PC-9 (cell line): ENCODE measurements at regions not wholly inside any gene's neighbourhood (a gene's known extent, or its start where the extent isn't known, plus 50 kb on each side); places are given as distances from the start of the nearest gene placed in this dataset.

Experiments
- BruUV-seq: library from RNA; stranded (reverse); fragments of 400-500 nt; replicated peaks from 2 replicates; lab custom pipeline; 2021; lab: Mats Ljungman, UMichigan
- CTCF ChIA-PET: fragments of 300-600 bp; sonication (Branson Sonifier 250); formaldehyde crosslinking; loops from one replicate; lab custom pipeline; 2022; ENCODE audit warnings: antibody characterized with exemption; lab: Charles Lee
- POLR2A ChIA-PET: fragments of 300-600 bp; sonication (Branson Sonifier 250); formaldehyde crosslinking; loops from one replicate; lab custom pipeline; 2022; ENCODE audit warnings: antibody characterized with exemption; ENCODE audit not compliant: unreplicated experiment; lab: Charles Lee
- DNase-seq, 2 experiments: peaks; one replicate each; pipeline versions ENCODE4 v3.0.0 to v3.0.0-alpha.2; 2015 to 2022; ENCODE audit warnings: mixed read lengths in 1 of 2
- H2AFZ ChIP-seq: fragments of 200-600 bp; sonication (generic); 2 replicates; pipeline ENCODE4 v1.8.1; 2017; ENCODE audit warnings: antibody characterized with exemption
- H3F3A ChIP-seq: fragments of 200-600 bp; sonication (generic); 2 replicates; pipeline ENCODE4 v1.8.1; 2017; ENCODE audit warnings: antibody characterized with exemption, mild to moderate bottlenecking, low read depth; ENCODE audit not compliant: insufficient read depth
- H3K27ac ChIP-seq: fragments of 200-600 bp; sonication (generic); 2 replicates; pipeline ENCODE4 v1.6.1; 2016; ENCODE audit warnings: mixed run types
- H3K27me3 ChIP-seq: fragments of 200-600 bp; sonication (generic); 2 replicates; pipeline ENCODE4 v1.6.1; 2016; ENCODE audit warnings: low read depth, mixed run types; ENCODE audit not compliant: insufficient read depth
- H3K36me3 ChIP-seq: fragments of 200-600 bp; sonication (generic); 2 replicates; pipeline ENCODE4 v1.6.1; 2016; ENCODE audit warnings: low read depth, mixed run types
- H3K4me1 ChIP-seq: fragments of 200-600 bp; sonication (generic); replicated peaks from 2 replicates; pipeline ENCODE4 v1.6.1; 2016; ENCODE audit warnings: mixed run types; ENCODE audit not compliant: insufficient read depth
- H3K4me2 ChIP-seq: fragments of 200-600 bp; sonication (generic); 2 replicates; pipeline ENCODE4 v1.6.1; 2017; ENCODE audit warnings: mixed run types
- H3K4me3 ChIP-seq: fragments of 200-600 bp; sonication (generic); 2 replicates; pipeline ENCODE4 v1.6.1; 2016; ENCODE audit warnings: mixed run types
- H3K79me2 ChIP-seq: fragments of 200-600 bp; sonication (generic); 2 replicates; pipeline ENCODE4 v1.6.1; 2017; ENCODE audit warnings: low read depth, mixed run types
- H3K9me2 ChIP-seq: fragments of 200-600 bp; sonication (generic); 2 replicates; pipeline ENCODE4 v1.8.1; 2017; ENCODE audit warnings: mild to moderate bottlenecking; ENCODE audit not compliant: insufficient read depth
- H3K9me3 ChIP-seq: fragments of 200-600 bp; sonication (generic); 2 replicates; pipeline ENCODE4 v1.8.1; 2016; ENCODE audit warnings: low read depth; ENCODE audit not compliant: insufficient read depth
- H4K20me1 ChIP-seq: fragments of 200-600 bp; sonication (generic); 2 replicates; pipeline ENCODE4 v1.8.1; 2017; ENCODE audit not compliant: insufficient read depth
- CTCF ChIP-seq: fragments of 200-600 bp; sonication (generic); conservative IDR thresholded peaks from 2 replicates; pipeline ENCODE4 v1.6.1; 2017; ENCODE audit warnings: mixed run types, antibody characterized with exemption, mild to moderate bottlenecking, moderate library complexity
- EZH2 ChIP-seq: fragments of 200-600 bp; sonication (generic); IDR thresholded peaks from 2 replicates; pipeline ENCODE4 v1.8.0; 2017; ENCODE audit warnings: antibody characterized with exemption, low read depth
- intact Hi-C: fragments of 100-400 bp; cut with micrococcal nuclease; formaldehyde crosslinking; loops from one replicate; pipeline ENCODE4 v1.10.0; 2022; ENCODE audit not compliant: unreplicated experiment

GRCh38 chr2:8489751-8490150, 192.1 kb upstream of the ID2 start:
- ChIA-PET POLR2A (no interaction called here), CTCF (no interaction called here)
- Histone ChIP-seq H3K9me2 (no peaks in the 10 kb centered on the region), H3K79me2 (no peaks in the 10 kb centered on the region), H4K20me1 (no peaks in the 10 kb centered on the region), H3K4me2 (no peak overlapping the region), H3K36me3 (no peaks in the 10 kb centered on the region), H3K4me1 (no peaks in the 10 kb centered on the region), H3K27me3 (peaks cover 94% of the 10 kb centered on the region), H3F3A (no peaks in the 10 kb centered on the region), H2AFZ (no peak overlapping the region), H3K27ac (no peak overlapping the region), H3K9me3 (no peaks in the 10 kb centered on the region), H3K4me3 (no peak overlapping the region)
- DNase-seq: no peak
- TF ChIP-seq EZH2: no peak
- TF ChIP-seq CTCF: no peak
- no TSS peak for BruUV-seq
- intact Hi-C loops: no loop called here

- H2AFZ ChIP-seq: no peak overlapping the region
- H3K4me2 ChIP-seq: no peak overlapping the region
- CTCF ChIA-PET: no interaction called here
- H4K20me1 ChIP-seq: no peaks in the 10 kb centered on the region
- no peaks in the 10 kb centered on the region for H3K4me1 ChIP-seq
- DNase-seq: no peak
- no peaks in the 10 kb centered on the region for H3K36me3 ChIP-seq
- H3K27me3 ChIP-seq: peaks cover 99% of the 10 kb centered on the region
- BruUV-seq: no TSS peak
- H3K79me2 ChIP-seq: no peaks in the 10 kb centered on the region
- no peaks in the 10 kb centered on the region for H3F3A ChIP-seq
- H3K9me2 ChIP-seq: no peaks in the 10 kb centered on the region
- H3K9me3 ChIP-seq: no peaks in the 10 kb centered on the region
- POLR2A ChIA-PET: no interaction called here
- intact Hi-C loops: no loop called here
- H3K4me3 ChIP-seq: no peak overlapping the region
- no peak for TF ChIP-seq CTCF
- TF ChIP-seq EZH2: no peak
- no peak overlapping the region for H3K27ac ChIP-seq
Observed at GRCh38 chr2:8490166-8490721, 191.6 kb upstream of the ID2 start.

- DNase-seq: no peak
- Histone ChIP-seq H2AFZ (no peak overlapping the region), H3K27me3 (peaks cover 99% of the 10 kb centered on the region), H3K79me2 (no peaks in the 10 kb centered on the region), H3K9me3 (no peaks in the 10 kb centered on the region), H3F3A (no peaks in the 10 kb centered on the region), H3K27ac (no peak overlapping the region), H3K4me2 (no peak overlapping the region), H3K36me3 (no peaks in the 10 kb centered on the region), H3K4me3 (no peak overlapping the region), H3K9me2 (no peaks in the 10 kb centered on the region), H3K4me1 (no peaks in the 10 kb centered on the region), H4K20me1 (no peaks in the 10 kb centered on the region)
- TF ChIP-seq CTCF: no peak
- TF ChIP-seq EZH2: no peak
- BruUV-seq: no TSS peak
- ChIA-PET POLR2A (no interaction called here), CTCF (no interaction called here)
- intact Hi-C loops: no loop called here
Observed at GRCh38 chr2:8491296-8492027, 190.4 kb upstream of the ID2 start.
